Heart left ventricle (tissue), 16 donors: ENCODE measurements at regions not wholly inside any gene's neighbourhood (a gene's known extent, or its start where the extent isn't known, plus 50 kb on each side); places are given as distances from the start of the nearest gene placed in this dataset.

Experiments used
- ATAC-seq, 4 donors: fragments of 200-7000 bp; cut with Tn5 transposase; one replicate each; pipeline ENCODE4 v1.9.1; 2020 to 2022; ENCODE audit warnings: moderate library complexity in 4 of 4, mild to moderate bottlenecking in 3 of 4, moderate number of reproducible peaks in 1 of 4
- DNase-seq, 5 donors: peaks; one replicate each; pipeline ENCODE4 v3.0.0-alpha.2; 2020
- H3K27ac ChIP-seq, 12 donors: fragments of 200-600 bp; sonication (generic) in 4 of 12; one replicate each; pipeline versions ENCODE4 v1.5.0 to v1.8.0; 2016 to 2022; ENCODE audit warnings: mild to moderate bottlenecking in 2 of 12
- H3K27me3 ChIP-seq, 9 donors: fragments of 200-600 bp; sonication (generic) in 2 of 9; one replicate each; pipeline versions ENCODE4 v1.5.1 to v1.8.0; 2016 to 2022; ENCODE audit warnings: mild to moderate bottlenecking in 3 of 9
- H3K36me3 ChIP-seq, 9 donors: fragments of 200-600 bp; sonication (generic) in 2 of 9; one replicate each; pipeline versions ENCODE4 v1.5.0 to v1.8.0; 2018 to 2022; ENCODE audit warnings: mild to moderate bottlenecking in 2 of 9
- H3K4me1 ChIP-seq, 12 donors: fragments of 200-600 bp; sonication (generic) in 4 of 12; one replicate each; pipeline versions ENCODE4 v1.5.0 to v1.8.0; 2016 to 2022; ENCODE audit warnings: mild to moderate bottlenecking in 3 of 12
- H3K4me3 ChIP-seq, 12 donors: fragments of 200-600 bp; sonication (generic) in 4 of 12; one replicate each; pipeline versions ENCODE4 v1.5.0 to v1.8.0; 2017 to 2022; ENCODE audit warnings: mild to moderate bottlenecking in 9 of 12, moderate library complexity in 4 of 12
- H3K9me3 ChIP-seq, 12 donors: fragments of 200-600 bp; sonication (generic) in 4 of 12; one replicate each; pipeline versions ENCODE4 v1.5.0 to v1.8.0; 2016 to 2022; ENCODE audit warnings: mild to moderate bottlenecking in 1 of 12
- POLR2A ChIP-seq, 2 donors: fragments of 450-650 bp; IDR thresholded peaks; one replicate each; pipeline ENCODE4 v1.6.1; 2017; ENCODE audit warnings: antibody characterized with exemption in 2 of 2, mild to moderate bottlenecking in 2 of 2, moderate library complexity in 2 of 2
- WGBS, 4 donors: extraction: QIAGEN DNeasy Blood & Tissue Kit in 2 of 4; methylation state at CpG; one replicate each; pipeline versions ENCODE4 v1.1.5 to v1.1.7; 2013 to 2018; 5-methylcytosine and 5-hydroxymethylcytosine counted together
- intact Hi-C, 10 donors: fragments of 100-400 bp; cut with DNase I; formaldehyde crosslinking; loops; one replicate each; pipeline versions ENCODE4 v1.11.1 to v1.14.2; 2022
- TF ChIP-seq, protein P1 (sequence below), 12 donors: fragments of 200-600 bp; sonication (generic) in 4 of 12; IDR thresholded peaks; one replicate each; pipeline versions ENCODE4 v1.5.0 to v1.8.0; 2018 to 2022; ENCODE audit warnings: antibody characterized with exemption in 12 of 12, mild to moderate bottlenecking in 5 of 12
- donor health status: ischemic (EF 13 %, LVEDD 7.1; RV severe dilation, severe dysfunction).
- donor health status: healthy with polysubstance abuse.
- donor health status: DM: no; HTN: yes; CAD: no.
- donor health status: DM: no; HTN: no; CAD: no.
- donor health status: ischemic (EF 25% LVEDD 6.9; RV normal size, moderate dysfunction).
- donor health status: ischemic (EF 25% LVEDD 5.7; RV mildly dilated, moderate dysfunction).
- donor health status: healthy.
- donor health status: DM: yes; HTN: yes; CAD: no.
- donor health status: ischemic (EF 35%, LVEDD 5.7; RV mildly dilated, moderate dysfunction).
- donor health status: nonischemic (EF 11% LVEDD 7.7; RV severe dilation, severe dysfunction).
- donor health status: DM: yes; HTN: yes; CAD: no.
- donor health status: PGD.
- donor health status: ischemic (EF 29% LVEDD 5.4; RV normal size, mild dysfunction).
- donor health status: nonischemic (EF 23%, LVEDD 6.1; RV moderate dilation, normal function).

DNA sequence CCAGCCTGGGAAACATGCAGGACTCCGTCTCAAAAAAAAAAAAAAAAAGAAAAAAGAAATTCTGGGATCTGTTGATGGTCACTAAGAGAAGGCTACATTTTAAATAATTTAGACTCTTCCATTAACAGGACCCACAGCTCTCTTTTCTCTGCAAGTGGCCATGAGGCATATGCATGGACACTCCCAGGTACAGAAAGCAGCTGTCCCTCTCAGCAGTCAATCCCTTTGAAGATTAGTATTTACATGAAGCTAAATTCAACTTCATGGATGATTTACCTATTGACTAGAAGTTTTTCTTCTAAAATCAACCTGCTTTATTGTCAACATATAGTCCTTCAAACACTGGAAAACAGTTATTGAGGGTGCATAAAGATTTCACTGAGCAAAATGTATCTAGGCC is 139.9 kb downstream of the CPEB2 start:
- peaks cover 0 to 3% (median 0%) of the 10 kb centered on the region in 12 donors for H3K9me3 ChIP-seq
- no peaks in the 10 kb centered on the region for H3K27me3 ChIP-seq
- WGBS, 4 donors, result 41 to 96% (median 93%) methylated on average over 1 of the region's 1 CpG
- H3K4me3 ChIP-seq, result no peak overlapping the region
- DNase-seq (no peak), ATAC-seq (no peak)
- intact Hi-C loops, result loop anchor here in 3 of 10 donors (10.0 kb wide), 2 partner anchors 127 to 137 kb away; partner anchors contain the start of gene CPEB2 (in 2 of the 3)
- no peak overlapping the region for H3K27ac ChIP-seq
- H3K36me3 ChIP-seq, result no peaks in the 10 kb centered on the region
- TF ChIP-seq, protein P1, sequence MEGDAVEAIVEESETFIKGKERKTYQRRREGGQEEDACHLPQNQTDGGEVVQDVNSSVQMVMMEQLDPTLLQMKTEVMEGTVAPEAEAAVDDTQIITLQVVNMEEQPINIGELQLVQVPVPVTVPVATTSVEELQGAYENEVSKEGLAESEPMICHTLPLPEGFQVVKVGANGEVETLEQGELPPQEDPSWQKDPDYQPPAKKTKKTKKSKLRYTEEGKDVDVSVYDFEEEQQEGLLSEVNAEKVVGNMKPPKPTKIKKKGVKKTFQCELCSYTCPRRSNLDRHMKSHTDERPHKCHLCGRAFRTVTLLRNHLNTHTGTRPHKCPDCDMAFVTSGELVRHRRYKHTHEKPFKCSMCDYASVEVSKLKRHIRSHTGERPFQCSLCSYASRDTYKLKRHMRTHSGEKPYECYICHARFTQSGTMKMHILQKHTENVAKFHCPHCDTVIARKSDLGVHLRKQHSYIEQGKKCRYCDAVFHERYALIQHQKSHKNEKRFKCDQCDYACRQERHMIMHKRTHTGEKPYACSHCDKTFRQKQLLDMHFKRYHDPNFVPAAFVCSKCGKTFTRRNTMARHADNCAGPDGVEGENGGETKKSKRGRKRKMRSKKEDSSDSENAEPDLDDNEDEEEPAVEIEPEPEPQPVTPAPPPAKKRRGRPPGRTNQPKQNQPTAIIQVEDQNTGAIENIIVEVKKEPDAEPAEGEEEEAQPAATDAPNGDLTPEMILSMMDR (IDR thresholded peaks at IDR 0.05), result no peak
- TF ChIP-seq POLR2A (IDR thresholded peaks at IDR 0.05), result no peak
- H3K4me1 ChIP-seq, result peaks cover 0 to 25% (median 0%) of the 10 kb centered on the region in 12 donors

DNA sequence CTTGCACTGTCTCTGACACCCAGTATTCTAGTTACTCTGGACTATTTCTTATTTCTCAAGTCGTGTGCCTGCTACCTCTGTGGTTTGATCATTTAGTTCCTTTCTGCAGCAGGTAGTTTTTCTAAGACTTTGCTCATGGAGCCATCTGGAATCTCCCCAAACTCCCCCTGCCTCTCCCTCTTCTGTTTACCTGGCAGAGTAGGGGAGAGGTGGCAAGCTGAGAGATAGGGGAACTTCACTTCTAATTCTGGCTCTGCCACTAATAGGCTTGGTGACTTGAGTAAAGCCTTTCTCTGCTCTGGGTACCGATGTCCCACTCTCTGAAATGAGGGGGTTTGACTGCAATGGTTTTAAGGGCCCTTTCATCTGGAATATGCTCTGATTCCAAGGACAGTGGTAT is 141.3 kb downstream of the CPEB2 start:
- intact Hi-C loops, result loop anchor here in 3 of 10 donors (10.0 kb wide), 2 partner anchors 129 to 139 kb away; partner anchors contain the start of gene CPEB2 (in 2 of the 3)
- TF ChIP-seq POLR2A (IDR thresholded peaks at IDR 0.05), result no peak
- TF ChIP-seq, protein P1 (IDR thresholded peaks at IDR 0.05), result no peak
- Histone ChIP-seq H3K4me3 (no peak overlapping the region), H3K27me3 (no peaks in the 10 kb centered on the region), H3K27ac (no peak overlapping the region), H3K9me3 (peaks cover 0 to 3% (median 0%) of the 10 kb centered on the region in 12 donors), H3K4me1 (peaks cover 0 to 38% (median 5%) of the 10 kb centered on the region in 12 donors), H3K36me3 (no peaks in the 10 kb centered on the region)
- no peak for ATAC-seq
- no peak for DNase-seq
- 69 to 79% (median 73%) methylated on average over 2 of the region's 2 CpGs for WGBS, 4 donors

DNA sequence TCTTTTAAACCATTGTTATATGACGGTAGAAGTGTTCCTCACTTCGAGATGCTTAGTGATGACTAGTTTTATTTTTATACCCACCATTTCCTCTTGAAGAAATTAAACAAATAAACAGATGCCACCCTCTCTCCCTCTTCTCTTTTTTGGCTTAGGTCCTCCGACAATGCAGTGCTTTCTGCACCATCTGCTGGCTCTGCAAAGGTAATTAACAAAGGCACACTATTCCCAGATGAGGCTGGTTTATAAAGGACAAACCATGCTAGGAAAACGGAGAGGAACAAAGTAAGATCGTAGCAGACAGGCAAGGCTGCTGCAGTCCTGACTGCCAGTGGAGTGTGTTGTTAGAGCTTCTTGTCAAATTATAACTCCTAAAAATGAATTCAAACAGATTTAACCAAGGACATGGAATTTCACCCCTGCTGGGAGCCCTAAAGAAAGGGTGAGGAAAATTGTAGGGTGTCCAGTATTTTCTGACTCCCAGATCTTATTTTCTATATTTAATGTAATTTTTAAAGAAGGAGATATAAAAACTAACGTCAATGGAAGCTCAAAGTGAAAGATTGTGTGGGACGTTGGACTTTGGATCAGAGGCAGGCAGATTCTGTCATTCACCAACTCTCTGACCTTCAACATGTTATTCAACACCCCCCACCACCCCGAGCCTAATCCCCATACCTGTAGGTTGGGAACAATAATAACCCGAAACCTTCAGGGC is 142.1 kb downstream of the CPEB2 start:
- no peaks in the 10 kb centered on the region for H3K36me3 ChIP-seq
- peak overlapping the region in 5 of 12 donors; percentile 7 to 43 (median 25) for H3K27ac ChIP-seq
- H3K4me3 ChIP-seq, result no peak overlapping the region
- H3K27me3 ChIP-seq, result no peaks in the 10 kb centered on the region
- H3K9me3 ChIP-seq, result peaks cover 0 to 3% (median 0%) of the 10 kb centered on the region in 12 donors
- peaks cover 0 to 46% (median 9%) of the 10 kb centered on the region in 12 donors for H3K4me1 ChIP-seq
- ATAC-seq, result peak in 2 of 4 donors; percentile 47 to 67
- no peak for DNase-seq
- TF ChIP-seq POLR2A (IDR thresholded peaks at IDR 0.05), result no peak
- TF ChIP-seq, protein P1 (IDR thresholded peaks at IDR 0.05), result peak in 5 of 12 donors; percentile 13 to 41 (median 16)
- intact Hi-C loops, result loop anchor here in 3 of 10 donors (10.0 kb wide), 2 partner anchors 130 to 140 kb away; partner anchors contain the start of gene CPEB2 (in 2 of the 3)
- WGBS, 4 donors, result 43 to 46% (median 44%) methylated on average over 9 of the region's 9 CpGs

DNA sequence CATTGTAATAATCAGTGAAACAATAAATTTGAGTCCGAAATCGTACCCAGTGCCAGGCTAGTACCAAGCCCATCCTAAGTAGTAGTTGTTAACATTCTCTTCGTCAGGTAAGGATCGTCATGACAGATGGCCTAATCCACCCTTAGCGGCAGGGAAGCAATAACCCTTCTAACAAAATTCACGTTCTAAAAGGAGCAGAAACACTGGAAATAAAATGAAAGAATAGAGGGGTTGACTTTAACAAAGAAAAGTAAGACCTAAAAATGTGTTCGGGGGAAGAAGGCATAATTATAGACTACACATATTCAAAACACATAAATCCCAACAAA is 142.7 kb downstream of the CPEB2 start:
- H3K36me3 ChIP-seq, result no peaks in the 10 kb centered on the region
- peaks cover 0 to 52% (median 14%) of the 10 kb centered on the region in 12 donors for H3K4me1 ChIP-seq
- intact Hi-C loops, result loop anchor here in 6 of 10 donors (5.0 to 10.0 kb wide), 3 partner anchors 130 to 143 kb away; partner anchors contain the start of gene CPEB2 (in 5 of the 6)
- ATAC-seq (no peak), DNase-seq (no peak)
- H3K4me3 ChIP-seq, result no peak overlapping the region
- TF ChIP-seq POLR2A (IDR thresholded peaks at IDR 0.05), result no peak
- TF ChIP-seq, protein P1 (IDR thresholded peaks at IDR 0.05), result no peak
- 90 to 96% (median 93%) methylated on average over 7 of the region's 7 CpGs for WGBS, 4 donors
- no peaks in the 10 kb centered on the region for H3K27me3 ChIP-seq
- H3K27ac ChIP-seq, result peak overlapping the region in 2 of 12 donors; percentile 25 to 29
- H3K9me3 ChIP-seq, result no peaks in the 10 kb centered on the region
